H9 (cell line): ENCODE measurements at regions not wholly inside any gene's neighbourhood (a gene's known extent, or its start where the extent isn't known, plus 50 kb on each side); places are given as distances from the start of the nearest gene placed in this dataset.

Experiments used
- DNase-seq: peaks from one replicate; pipeline ENCODE4 v3.0.0-alpha.2; 2017
- H2AFZ ChIP-seq: one replicate; pipeline ENCODE4 v1.6.1; 2013; ENCODE audit warnings: mild to moderate bottlenecking, low read length, control low read depth, moderate library complexity
- H2AK5ac ChIP-seq: 2 replicates; pipeline ENCODE4 v1.6.1; 2013; ENCODE audit warnings: low read length, control low read depth, mixed read lengths; ENCODE audit not compliant: insufficient read length
- H2BK120ac ChIP-seq: one replicate; pipeline ENCODE4 v1.6.1; 2013; ENCODE audit warnings: low read depth, mild to moderate bottlenecking, low read length, control low read depth, inconsistent platforms; ENCODE audit not compliant: poor library complexity, severe bottlenecking
- H2BK12ac ChIP-seq: 2 replicates; pipeline ENCODE4 v1.6.1; 2013; ENCODE audit warnings: low read length, control low read depth, mixed read lengths, low read depth; ENCODE audit not compliant: insufficient read length
- H2BK15ac ChIP-seq: 2 replicates; pipeline ENCODE4 v1.6.1; 2013; ENCODE audit warnings: low read depth, low read length, control low read depth
- H2BK20ac ChIP-seq: one replicate; pipeline ENCODE4 v1.6.1; 2013; ENCODE audit warnings: low read depth, mild to moderate bottlenecking, low read length, control low read depth, inconsistent platforms; ENCODE audit not compliant: poor library complexity, severe bottlenecking
- H2BK5ac ChIP-seq: 2 replicates; pipeline ENCODE4 v1.6.1; 2013; ENCODE audit warnings: low read length, control low read depth, mixed read lengths; ENCODE audit not compliant: insufficient read length
- H3K14ac ChIP-seq: 2 replicates; pipeline ENCODE4 v1.6.1; 2013; ENCODE audit warnings: low read length, control low read depth; ENCODE audit not compliant: insufficient read depth
- H3K18ac ChIP-seq: 2 replicates; pipeline ENCODE4 v1.6.1; 2013; ENCODE audit warnings: low read depth, mild to moderate bottlenecking, mixed read lengths, low read length, control low read depth; ENCODE audit not compliant: insufficient read length
- H3K23ac ChIP-seq: 2 replicates; pipeline ENCODE4 v1.6.1; 2013; ENCODE audit warnings: low read length, control low read depth, mixed read lengths, low read depth; ENCODE audit not compliant: insufficient read length
- H3K23me2 ChIP-seq: 2 replicates; pipeline ENCODE4 v1.6.1; 2013; ENCODE audit warnings: low read depth, mild to moderate bottlenecking, mixed read lengths, low read length, control low read depth; ENCODE audit not compliant: insufficient read length, poor library complexity, severe bottlenecking
- H3K27ac ChIP-seq: 2 replicates; pipeline ENCODE4 v1.5.1; 2013; ENCODE audit warnings: low read length, control low read depth, mixed read lengths, low read depth; ENCODE audit not compliant: insufficient read length
- H3K27me3 ChIP-seq: 2 replicates; pipeline ENCODE4 v1.6.1; 2013; ENCODE audit warnings: low read length, control low read depth, inconsistent platforms; ENCODE audit not compliant: insufficient read depth
- H3K4ac ChIP-seq: 2 replicates; pipeline ENCODE4 v1.6.1; 2013; ENCODE audit warnings: low read depth, mild to moderate bottlenecking, control low read depth, inconsistent platforms, low read length, moderate library complexity
- H3K4me1 ChIP-seq: 2 replicates; pipeline ENCODE4 v1.6.1; 2013; ENCODE audit warnings: low read length, control low read depth, inconsistent platforms; ENCODE audit not compliant: insufficient read depth
- H3K4me2 ChIP-seq: 2 replicates; pipeline ENCODE4 v1.6.1; 2013; ENCODE audit warnings: low read length, control low read depth, mixed read lengths; ENCODE audit not compliant: insufficient read length, insufficient read depth
- H3K56ac ChIP-seq: 2 replicates; pipeline ENCODE4 v1.6.1; 2013; ENCODE audit warnings: low read depth, mild to moderate bottlenecking, mixed read lengths, low read length, control low read depth; ENCODE audit not compliant: insufficient read length
- H3K79me1 ChIP-seq: 2 replicates; pipeline ENCODE4 v1.6.1; 2013; ENCODE audit warnings: low read depth, mild to moderate bottlenecking, moderate library complexity, low read length, control low read depth, inconsistent platforms; ENCODE audit not compliant: insufficient read depth, poor library complexity, severe bottlenecking
- H3K79me2 ChIP-seq: 2 replicates; pipeline ENCODE4 v1.6.1; 2013; ENCODE audit warnings: low read length, control low read depth, inconsistent platforms; ENCODE audit not compliant: insufficient read depth
- H3K9ac ChIP-seq: 2 replicates; pipeline ENCODE4 v1.6.1; 2013; ENCODE audit warnings: low read length, control low read depth, mixed read lengths; ENCODE audit not compliant: insufficient read length; ENCODE audit errors: extremely low read depth
- H3K9me3 ChIP-seq: one replicate; pipeline ENCODE4 v1.6.1; 2013; ENCODE audit warnings: low read depth, low read length, inconsistent platforms; ENCODE audit not compliant: control insufficient read depth
- H3T11ph ChIP-seq: one replicate; pipeline ENCODE4 v1.6.1; 2013; ENCODE audit warnings: mild to moderate bottlenecking, low read length, control low read depth, inconsistent platforms
- H4K20me1 ChIP-seq: one replicate; pipeline ENCODE4 v1.6.1; 2013; ENCODE audit not compliant: control insufficient read depth, insufficient read length, insufficient read depth
- H4K5ac ChIP-seq: 2 replicates; pipeline ENCODE4 v1.6.1; 2013; ENCODE audit warnings: low read depth, mild to moderate bottlenecking, mixed read lengths, low read length, control low read depth; ENCODE audit not compliant: insufficient read length
- H4K8ac ChIP-seq: replicated peaks from 2 replicates; pipeline ENCODE4 v1.6.1; 2013; ENCODE audit warnings: low read length, control low read depth, mixed read lengths, low read depth; ENCODE audit not compliant: insufficient read length
- H4K91ac ChIP-seq: 2 replicates; pipeline ENCODE4 v1.6.1; 2013; ENCODE audit warnings: low read depth, mild to moderate bottlenecking, moderate library complexity, mixed read lengths, low read length, control low read depth; ENCODE audit not compliant: insufficient read length
- H3K27ac Mint-ChIP-seq, 3 experiments: 2 replicates in 2 of 3; 3 replicates in 1 of 3; pipeline ENCODE4 v1.8.0; 2020 to 2021; ENCODE audit warnings: mixed read lengths in 3 of 3, mild to moderate bottlenecking in 1 of 3, moderate library complexity in 1 of 3
- H3K27me3 Mint-ChIP-seq: 2 replicates; pipeline ENCODE4 v1.8.0; 2021; ENCODE audit warnings: low read depth, mild to moderate bottlenecking, moderate library complexity, mixed read lengths
- H3K36me3 Mint-ChIP-seq, 3 experiments: 2 replicates in 2 of 3; 3 replicates in 1 of 3; pipeline ENCODE4 v1.8.0; 2020 to 2021; ENCODE audit warnings: low read depth in 3 of 3, mixed read lengths in 3 of 3; ENCODE audit not compliant: insufficient read depth in 1 of 3
- H3K4me1 Mint-ChIP-seq, 2 experiments: 2 replicates each; pipeline ENCODE4 v1.8.0; 2020; ENCODE audit warnings: mixed read lengths in 2 of 2
- H3K4me3 Mint-ChIP-seq, 2 experiments: 2 replicates in 1 of 2; 3 replicates in 1 of 2; pipeline ENCODE4 v1.8.0; 2020 to 2021; ENCODE audit warnings: mild to moderate bottlenecking in 2 of 2, mixed read lengths in 2 of 2, moderate library complexity in 1 of 2
- H3K9me3 Mint-ChIP-seq, 2 experiments: 2 replicates in 1 of 2; 3 replicates in 1 of 2; pipeline ENCODE4 v1.8.0; 2020; ENCODE audit warnings: mild to moderate bottlenecking in 2 of 2, mixed read lengths in 2 of 2, moderate library complexity in 1 of 2
- WGBS: extraction: QIAGEN DNeasy Blood & Tissue Kit; methylation state at CpG from one replicate; pipeline ENCODE4 v1.1.7; 2013; ENCODE audit warnings: missing lambda C conversion rate, low lambda C conversion rate, mixed read lengths; ENCODE audit not compliant: insufficient read length; ENCODE audit errors: extremely low coverage; 5-methylcytosine and 5-hydroxymethylcytosine counted together
- TF ChIP-seq, protein P1 (sequence below): fragments of 200-600 bp; sonication (generic); conservative IDR thresholded peaks from 3 replicates; pipeline ENCODE4 v1.8.0; 2021; ENCODE audit warnings: antibody characterized with exemption, mild to moderate bottlenecking

DNA sequence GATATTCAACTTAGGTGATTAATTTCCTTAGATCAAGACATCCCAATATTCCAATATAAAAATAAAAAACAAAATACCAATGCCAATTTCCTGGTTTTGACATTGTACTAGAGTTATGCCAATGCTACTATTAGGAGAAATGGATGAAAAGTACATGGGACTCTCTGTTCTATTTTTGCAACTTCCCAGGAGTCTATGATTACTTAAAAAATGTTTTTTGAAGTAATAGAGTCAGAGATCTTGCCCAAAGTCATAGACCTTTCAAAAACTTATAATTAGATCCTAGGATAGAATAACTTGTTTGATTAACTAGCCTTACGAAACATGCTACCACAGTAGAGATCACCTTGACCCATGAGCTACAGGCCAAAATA lies 73.6 kb upstream of the MAOA start:
- Histone ChIP-seq H3K23ac (no peak overlapping the region), H4K8ac (no peak overlapping the region), H3K79me2 (no peaks in the 10 kb centered on the region), H2BK15ac (no peak overlapping the region), H3K4ac (no peak overlapping the region), H3T11ph (no peak overlapping the region), H4K91ac (no peak overlapping the region), H2AFZ (no peak overlapping the region), H3K9me3 (no peaks in the 10 kb centered on the region), H3K4me1 (no peaks in the 10 kb centered on the region), H2AK5ac (no peak overlapping the region), H3K56ac (no peak overlapping the region), H4K20me1 (no peaks in the 10 kb centered on the region), H2BK5ac (no peak overlapping the region), H2BK20ac (no peak overlapping the region), H3K79me1 (no peaks in the 10 kb centered on the region), H4K5ac (no peak overlapping the region), H3K23me2 (no peaks in the 10 kb centered on the region), H3K18ac (no peak overlapping the region), H3K4me2 (no peak overlapping the region), H2BK12ac (no peak overlapping the region), H3K14ac (no peak overlapping the region), H3K9ac (no peak overlapping the region), H2BK120ac (no peak overlapping the region), H3K27me3 (no peaks in the 10 kb centered on the region), H3K27ac (no peak overlapping the region)
- WGBS = no CpG with 5 or more reads among the region's 1 CpG
- Mint-ChIP-seq H3K27ac (no peak overlapping the region), H3K36me3 (no peaks in the 10 kb centered on the region; a peak in 1 of 7 replicates), H3K27me3 (0 out of 2 replicates have a peak, but pooled peaks cover 1% of the 10 kb centered on the region), H3K4me1 (no peaks in the 10 kb centered on the region), H3K9me3 (peaks cover 10 to 51% of the 10 kb centered on the region in 2 experiments; a peak in 4 of 5 replicates), H3K4me3 (no peak overlapping the region)
- TF ChIP-seq, protein P1, sequence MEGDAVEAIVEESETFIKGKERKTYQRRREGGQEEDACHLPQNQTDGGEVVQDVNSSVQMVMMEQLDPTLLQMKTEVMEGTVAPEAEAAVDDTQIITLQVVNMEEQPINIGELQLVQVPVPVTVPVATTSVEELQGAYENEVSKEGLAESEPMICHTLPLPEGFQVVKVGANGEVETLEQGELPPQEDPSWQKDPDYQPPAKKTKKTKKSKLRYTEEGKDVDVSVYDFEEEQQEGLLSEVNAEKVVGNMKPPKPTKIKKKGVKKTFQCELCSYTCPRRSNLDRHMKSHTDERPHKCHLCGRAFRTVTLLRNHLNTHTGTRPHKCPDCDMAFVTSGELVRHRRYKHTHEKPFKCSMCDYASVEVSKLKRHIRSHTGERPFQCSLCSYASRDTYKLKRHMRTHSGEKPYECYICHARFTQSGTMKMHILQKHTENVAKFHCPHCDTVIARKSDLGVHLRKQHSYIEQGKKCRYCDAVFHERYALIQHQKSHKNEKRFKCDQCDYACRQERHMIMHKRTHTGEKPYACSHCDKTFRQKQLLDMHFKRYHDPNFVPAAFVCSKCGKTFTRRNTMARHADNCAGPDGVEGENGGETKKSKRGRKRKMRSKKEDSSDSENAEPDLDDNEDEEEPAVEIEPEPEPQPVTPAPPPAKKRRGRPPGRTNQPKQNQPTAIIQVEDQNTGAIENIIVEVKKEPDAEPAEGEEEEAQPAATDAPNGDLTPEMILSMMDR = no peak
- no peak for DNase-seq
